ENCODE measurements at regions not wholly inside any gene's neighbourhood (a gene's known extent, or its start where the extent isn't known, plus 50 kb on each side); places are given as distances from the start of the nearest gene placed in this dataset.

DNA sequence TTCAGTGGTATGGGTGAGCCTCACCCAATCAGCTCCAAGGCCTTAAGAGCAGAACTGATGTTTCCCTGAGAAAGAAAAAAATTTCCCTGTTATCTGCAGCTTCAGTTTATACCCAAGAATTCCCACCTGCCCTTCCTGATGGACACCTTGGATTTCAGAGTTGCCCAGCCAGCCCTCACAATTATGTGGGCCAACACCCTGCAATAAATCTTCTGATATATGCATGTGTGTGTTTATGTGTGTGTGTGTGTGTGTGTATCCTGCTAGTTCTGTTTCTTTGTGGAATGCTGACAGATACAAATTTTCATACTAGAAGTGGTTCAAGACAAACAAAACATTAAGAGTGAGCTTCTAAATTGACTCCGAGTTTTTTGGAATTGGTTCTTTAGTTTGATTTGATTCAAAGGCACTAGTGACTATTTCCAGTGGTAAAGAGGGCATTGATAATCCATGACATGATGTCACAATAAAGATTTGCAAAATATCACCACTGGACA, 246.6 kb upstream of the BTBD3 start:
- TF ChIP-seq, protein P1, sequence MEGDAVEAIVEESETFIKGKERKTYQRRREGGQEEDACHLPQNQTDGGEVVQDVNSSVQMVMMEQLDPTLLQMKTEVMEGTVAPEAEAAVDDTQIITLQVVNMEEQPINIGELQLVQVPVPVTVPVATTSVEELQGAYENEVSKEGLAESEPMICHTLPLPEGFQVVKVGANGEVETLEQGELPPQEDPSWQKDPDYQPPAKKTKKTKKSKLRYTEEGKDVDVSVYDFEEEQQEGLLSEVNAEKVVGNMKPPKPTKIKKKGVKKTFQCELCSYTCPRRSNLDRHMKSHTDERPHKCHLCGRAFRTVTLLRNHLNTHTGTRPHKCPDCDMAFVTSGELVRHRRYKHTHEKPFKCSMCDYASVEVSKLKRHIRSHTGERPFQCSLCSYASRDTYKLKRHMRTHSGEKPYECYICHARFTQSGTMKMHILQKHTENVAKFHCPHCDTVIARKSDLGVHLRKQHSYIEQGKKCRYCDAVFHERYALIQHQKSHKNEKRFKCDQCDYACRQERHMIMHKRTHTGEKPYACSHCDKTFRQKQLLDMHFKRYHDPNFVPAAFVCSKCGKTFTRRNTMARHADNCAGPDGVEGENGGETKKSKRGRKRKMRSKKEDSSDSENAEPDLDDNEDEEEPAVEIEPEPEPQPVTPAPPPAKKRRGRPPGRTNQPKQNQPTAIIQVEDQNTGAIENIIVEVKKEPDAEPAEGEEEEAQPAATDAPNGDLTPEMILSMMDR (IDR thresholded peaks at IDR 0.05) = no peak
- TF ChIP-seq POLR2A (IDR thresholded peaks at IDR 0.05) = no peak
